Pancreas (tissue), 10 donors: ENCODE measurements at regions not wholly inside any gene's neighbourhood (a gene's known extent, or its start where the extent isn't known, plus 50 kb on each side); places are given as distances from the start of the nearest gene placed in this dataset.
"Not testable (repeated sequence)": the region's sequence is repeated elsewhere in the genome, so short reads cannot be mapped to it uniquely, and the experiment has no call there.

Source experiments
- ATAC-seq, 4 donors: fragments of 200-7000 bp; cut with Tn5 transposase; one replicate each; pipeline versions ENCODE4 v1.8.0 to v1.9.1; 2020; ENCODE audit warnings: mild to moderate bottlenecking in 4 of 4, moderate library complexity in 4 of 4
- DNase-seq, 6 donors: peaks; one replicate each; pipeline ENCODE4 v3.0.0-alpha.2; 2020
- FAIRE-seq: peaks from 2 replicates; lab custom pipeline; 2012; peaks lifted over from hg19 to GRCh38; lab: Jason Lieb, UNC
- H3K27ac ChIP-seq, 4 donors: fragments of 200-600 bp; sonication (generic); 1 replicate in 3 of 4; 2 replicates in 1 of 4; pipeline versions ENCODE4 v1.5.0 to v1.8.0; 2020
- H3K27me3 ChIP-seq, 4 donors: fragments of 200-600 bp; one replicate each; pipeline ENCODE4 v1.8.0; 2021
- H3K36me3 ChIP-seq, 3 donors: fragments of 200-600 bp; sonication (generic) in 1 of 3; one replicate each; pipeline versions ENCODE4 v1.5.0 to v1.8.0; 2020 to 2021
- H3K4me1 ChIP-seq, 3 donors: fragments of 200-600 bp; one replicate each; pipeline ENCODE4 v1.8.0; 2021
- H3K4me3 ChIP-seq, 4 donors: fragments of 200-600 bp; sonication (generic) in 2 of 4; one replicate each; pipeline versions ENCODE4 v1.5.0 to v1.8.0; 2020 to 2021
- H3K9me3 ChIP-seq, 4 donors: fragments of 200-600 bp; one replicate each; pipeline ENCODE4 v1.8.0; 2021
- CTCF ChIP-seq, 4 donors: fragments of 200-600 bp; sonication (generic) in 3 of 4; IDR thresholded peaks; one replicate each; pipeline versions ENCODE4 v1.5.0 to v1.8.0; 2021; ENCODE audit warnings: antibody characterized with exemption in 4 of 4
- WGBS, 2 donors: extraction: QIAGEN DNeasy Blood & Tissue Kit; methylation state at CpG; one replicate each; pipeline ENCODE4 v1.1.7; 2013; 5-methylcytosine and 5-hydroxymethylcytosine counted together
- intact Hi-C, 3 donors: fragments of 100-400 bp; cut with DNase I; formaldehyde crosslinking; loops; one replicate each; pipeline versions ENCODE4 v1.11.1 to v1.14.2; 2022
- donor health status: healthy with polysubstance abuse.
- donor health status: DM: no; HTN: no; CAD: no; lungs with moderate emphysema.
- donor health status: DM: no; HTN: no; CAD: no.
- donor health status: control.
- donor health status: control.
- donor health status: Bipolar disorder and iron deficiency.
- donor health status: DM: yes; HTN: yes; CAD: no.
- donor health status: DM: no; HTN: no; CAD: no.
- donor health status: DM: no; HTN: no; CAD: no.
- donor health status: DM: yes; HTN: yes; CAD: no.

- FAIRE-seq, result no peak
- H3K27ac ChIP-seq, result no peak overlapping the region
- no peaks in the 10 kb centered on the region for H3K9me3 ChIP-seq
- no peak for DNase-seq
- intact Hi-C loops, result no loop called here
- no peaks in the 10 kb centered on the region for H3K4me1 ChIP-seq
- no peak overlapping the region for H3K4me3 ChIP-seq
- H3K36me3 ChIP-seq, result no peaks in the 10 kb centered on the region
- ATAC-seq, result no peak
- no peak for TF ChIP-seq CTCF (IDR thresholded peaks at IDR 0.05)
- 51 to 75% methylated on average over 6 of the region's 6 CpGs for WGBS, 2 donors
- no peaks in the 10 kb centered on the region for H3K27me3 ChIP-seq
These were observed 58.3 kb upstream of the ADAMTS2 start for GRCh38 chr5:179403426-179404147.

GRCh38 chr5:179400435-179400834, 55.2 kb upstream of the ADAMTS2 start:
- H3K27me3 ChIP-seq, H3K9me3 ChIP-seq, FAIRE-seq, H3K4me1 ChIP-seq, ATAC-seq, H3K4me3 ChIP-seq, H3K27ac ChIP-seq, DNase-seq, intact Hi-C loops, H3K36me3 ChIP-seq: not testable (repeated sequence)
- WGBS, 2 donors, result 46 to 61% methylated on average over 2 of the region's 2 CpGs

GRCh38 chr5:179400020-179400419, 54.8 kb upstream of the ADAMTS2 start:
- no peaks in the 10 kb centered on the region for H3K27me3 ChIP-seq
- ATAC-seq (no peak), FAIRE-seq (no peak), DNase-seq (no peak)
- 32 to 48% methylated on average over 3 of the region's 3 CpGs for WGBS, 2 donors
- H3K36me3 ChIP-seq, result no peaks in the 10 kb centered on the region
- no peaks in the 10 kb centered on the region for H3K4me1 ChIP-seq
- no peak for TF ChIP-seq CTCF (IDR thresholded peaks at IDR 0.05)
- H3K9me3 ChIP-seq, result no peaks in the 10 kb centered on the region
- H3K4me3 ChIP-seq, result no peak overlapping the region
- intact Hi-C loops, result no loop called here
- H3K27ac ChIP-seq, result no peak overlapping the region

- H3K4me3 ChIP-seq, FAIRE-seq, H3K27me3 ChIP-seq, DNase-seq, H3K27ac ChIP-seq, H3K4me1 ChIP-seq, H3K9me3 ChIP-seq, H3K36me3 ChIP-seq, intact Hi-C loops, ATAC-seq: not testable (repeated sequence)
- 66 to 80% methylated on average over 2 of the region's 2 CpGs for WGBS, 2 donors
These were observed 54.1 kb upstream of the ADAMTS2 start for GRCh38 chr5:179399327-179399726.

- no peak overlapping the region for H3K4me3 ChIP-seq
- no peaks in the 10 kb centered on the region for H3K27me3 ChIP-seq
- no peak for TF ChIP-seq CTCF (IDR thresholded peaks at IDR 0.05)
- WGBS, 2 donors, result 22 to 26% methylated on average over 3 of the region's 3 CpGs
- H3K36me3 ChIP-seq, result no peaks in the 10 kb centered on the region
- no peaks in the 10 kb centered on the region for H3K9me3 ChIP-seq
- H3K27ac ChIP-seq, result no peak overlapping the region
- DNase-seq (no peak), ATAC-seq (no peak), FAIRE-seq (no peak)
- intact Hi-C loops, result no loop called here
- H3K4me1 ChIP-seq, result no peaks in the 10 kb centered on the region
These were observed 52.3 kb upstream of the ADAMTS2 start for GRCh38 chr5:179397516-179397915.
